ENCODE measurements at regions not wholly inside any gene's neighbourhood (a gene's known extent, or its start where the extent isn't known, plus 50 kb on each side); places are given as distances from the start of the nearest gene placed in this dataset.

DNA sequence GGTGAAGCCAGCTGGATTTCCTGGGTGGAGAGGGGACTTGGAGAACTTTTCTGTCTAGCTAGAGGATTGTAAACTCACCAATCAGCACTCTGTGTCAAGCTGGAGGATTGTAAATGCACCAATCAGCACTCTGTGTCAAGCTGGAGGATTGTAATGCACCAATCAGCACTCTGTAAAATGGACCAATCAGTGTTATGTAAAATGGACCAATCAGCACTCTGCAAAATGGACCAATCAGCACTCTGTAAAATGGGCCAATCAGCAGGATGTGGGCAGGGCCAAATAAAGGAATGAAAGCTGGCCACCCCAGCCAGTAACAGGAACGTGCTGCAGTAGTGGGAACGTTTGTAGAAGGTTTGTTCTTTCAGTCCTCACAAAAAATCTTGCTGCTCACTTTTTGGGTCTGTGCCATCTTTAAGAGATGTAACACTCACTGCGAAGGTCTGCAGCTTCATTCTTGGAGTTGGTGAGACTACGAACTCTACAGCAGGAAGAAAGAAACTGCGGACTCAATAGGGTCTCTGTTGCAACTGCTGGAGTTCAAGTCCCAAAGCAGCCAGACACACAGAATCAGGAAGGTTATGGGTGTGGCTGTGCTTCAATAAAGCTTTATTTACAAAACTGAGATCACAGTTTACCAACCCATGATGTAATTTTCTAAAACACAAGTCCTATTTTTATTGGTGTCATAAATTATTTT is 145.7 kb upstream of the ERCC6L2 start:
- no peak for TF ChIP-seq CTCF (IDR thresholded peaks at IDR 0.05; ENCODE audit: low read length)
- no peak for TF ChIP-seq EZH2 (optimal IDR thresholded peaks at IDR 0.05; ENCODE audit: low read depth, low read length)
- TF ChIP-seq EZH2phosphoT487 (IDR thresholded peaks at IDR 0.05; ENCODE audit: low read length): no peak

All from MM.1S (cell line).